ENCODE measurements at regions not wholly inside any gene's neighbourhood (a gene's known extent, or its start where the extent isn't known, plus 50 kb on each side); places are given as distances from the start of the nearest gene placed in this dataset.

DNA sequence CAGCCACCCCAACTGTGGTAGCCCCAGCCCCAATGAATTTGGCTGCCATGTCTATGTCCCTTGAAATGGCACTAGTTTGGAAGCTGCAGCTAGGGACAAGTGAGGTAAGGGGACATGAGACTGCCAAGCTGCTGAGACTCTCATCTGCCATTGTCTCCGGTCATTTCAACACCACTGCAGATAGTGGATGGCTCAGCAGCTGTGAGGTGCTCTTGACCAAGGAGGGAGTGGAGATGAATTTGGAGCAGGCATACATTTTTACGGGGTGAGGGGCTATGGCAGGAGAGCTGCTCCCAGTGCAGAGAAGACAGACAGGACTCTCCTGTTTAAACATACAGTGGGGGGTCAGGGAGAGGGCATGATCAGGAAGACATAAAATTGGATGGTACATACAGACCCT lies 315.5 kb upstream of the CAMK1G start (continued):
- TF ChIP-seq ZNF585B (tag by site-specific recombination; IDR thresholded peaks at IDR 0.05) (no peak), ZNF501 (tag by site-specific recombination; IDR thresholded peaks at IDR 0.05) (no peak), ZBTB7A (tag by site-specific recombination; IDR thresholded peaks at IDR 0.05; ENCODE audit: low read depth) (no peak), ZBTB20 (tag by site-specific recombination; IDR thresholded peaks at IDR 0.05) (no peak), TCF7L2 (IDR thresholded peaks at IDR 0.05; ENCODE audit: borderline replicate concordance, low read depth, low read length) (no peak)
- TF ChIP-seq, protein P1, sequence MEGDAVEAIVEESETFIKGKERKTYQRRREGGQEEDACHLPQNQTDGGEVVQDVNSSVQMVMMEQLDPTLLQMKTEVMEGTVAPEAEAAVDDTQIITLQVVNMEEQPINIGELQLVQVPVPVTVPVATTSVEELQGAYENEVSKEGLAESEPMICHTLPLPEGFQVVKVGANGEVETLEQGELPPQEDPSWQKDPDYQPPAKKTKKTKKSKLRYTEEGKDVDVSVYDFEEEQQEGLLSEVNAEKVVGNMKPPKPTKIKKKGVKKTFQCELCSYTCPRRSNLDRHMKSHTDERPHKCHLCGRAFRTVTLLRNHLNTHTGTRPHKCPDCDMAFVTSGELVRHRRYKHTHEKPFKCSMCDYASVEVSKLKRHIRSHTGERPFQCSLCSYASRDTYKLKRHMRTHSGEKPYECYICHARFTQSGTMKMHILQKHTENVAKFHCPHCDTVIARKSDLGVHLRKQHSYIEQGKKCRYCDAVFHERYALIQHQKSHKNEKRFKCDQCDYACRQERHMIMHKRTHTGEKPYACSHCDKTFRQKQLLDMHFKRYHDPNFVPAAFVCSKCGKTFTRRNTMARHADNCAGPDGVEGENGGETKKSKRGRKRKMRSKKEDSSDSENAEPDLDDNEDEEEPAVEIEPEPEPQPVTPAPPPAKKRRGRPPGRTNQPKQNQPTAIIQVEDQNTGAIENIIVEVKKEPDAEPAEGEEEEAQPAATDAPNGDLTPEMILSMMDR (tag by site-specific recombination; IDR thresholded peaks at IDR 0.05) = no peak

DNA sequence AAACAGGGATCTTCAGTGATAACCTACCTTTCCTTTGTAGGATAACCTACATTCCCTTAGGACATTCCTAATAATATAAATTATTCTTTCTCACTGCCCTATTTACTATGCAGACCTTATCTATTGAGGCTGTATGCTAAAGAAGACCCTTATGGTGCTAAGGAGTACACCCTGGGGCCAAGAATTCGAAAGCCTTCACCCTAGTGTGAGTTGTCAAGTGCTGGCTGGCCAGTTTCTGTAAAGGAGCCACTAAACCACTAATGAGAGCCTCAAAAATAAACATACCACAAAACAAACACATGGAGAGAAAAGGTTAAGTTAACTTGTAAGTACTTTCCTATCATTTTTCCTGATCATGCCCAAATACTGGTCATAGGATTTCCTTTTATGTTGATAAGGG lies 315.0 kb upstream of the CAMK1G start:
- Histone ChIP-seq H3K4me3 (ENCODE audit: low read depth, low read length) (no peak overlapping the region), H3K36me3 (ENCODE audit: control insufficient read depth in 2 of 2, insufficient read depth in 1 of 2, low read length in 2 of 2) (no peaks in the 10 kb centered on the region), H3K4me1 (ENCODE audit: control insufficient read depth, insufficient read depth, low read length) (no peaks in the 10 kb centered on the region), H3K27ac (ENCODE audit: extremely low read depth, low read depth, low read length) (no peak overlapping the region), H3K9me3 (ENCODE audit: control insufficient read depth, insufficient read depth, low read depth, low read length) (no peaks in the 10 kb centered on the region)
- ChIA-PET CTCF (interaction anchor here (0.9 kb wide), 1 partner anchor 20 kb away, joined by 3 read pairs; no protein-coding TSS in a partner anchor), POLR2A (no interaction called here)
- TF ChIP-seq ZNF169 (tag by site-specific recombination; IDR thresholded peaks at IDR 0.05) = no peak
- no peak for TF ChIP-seq ZIC2 (tag by site-specific recombination; IDR thresholded peaks at IDR 0.05)
- no peak for TF ChIP-seq ZNF658 (tag by site-specific recombination; IDR thresholded peaks at IDR 0.05)
- TF ChIP-seq, protein P2, sequence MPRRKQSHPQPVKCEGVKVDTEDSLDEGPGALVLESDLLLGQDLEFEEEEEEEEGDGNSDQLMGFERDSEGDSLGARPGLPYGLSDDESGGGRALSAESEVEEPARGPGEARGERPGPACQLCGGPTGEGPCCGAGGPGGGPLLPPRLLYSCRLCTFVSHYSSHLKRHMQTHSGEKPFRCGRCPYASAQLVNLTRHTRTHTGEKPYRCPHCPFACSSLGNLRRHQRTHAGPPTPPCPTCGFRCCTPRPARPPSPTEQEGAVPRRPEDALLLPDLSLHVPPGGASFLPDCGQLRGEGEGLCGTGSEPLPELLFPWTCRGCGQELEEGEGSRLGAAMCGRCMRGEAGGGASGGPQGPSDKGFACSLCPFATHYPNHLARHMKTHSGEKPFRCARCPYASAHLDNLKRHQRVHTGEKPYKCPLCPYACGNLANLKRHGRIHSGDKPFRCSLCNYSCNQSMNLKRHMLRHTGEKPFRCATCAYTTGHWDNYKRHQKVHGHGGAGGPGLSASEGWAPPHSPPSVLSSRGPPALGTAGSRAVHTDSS (tag by site-specific recombination; IDR thresholded peaks at IDR 0.05) = no peak
- TF ChIP-seq ZNF660 (tag by site-specific recombination; IDR thresholded peaks at IDR 0.05) = no peak

DNA sequence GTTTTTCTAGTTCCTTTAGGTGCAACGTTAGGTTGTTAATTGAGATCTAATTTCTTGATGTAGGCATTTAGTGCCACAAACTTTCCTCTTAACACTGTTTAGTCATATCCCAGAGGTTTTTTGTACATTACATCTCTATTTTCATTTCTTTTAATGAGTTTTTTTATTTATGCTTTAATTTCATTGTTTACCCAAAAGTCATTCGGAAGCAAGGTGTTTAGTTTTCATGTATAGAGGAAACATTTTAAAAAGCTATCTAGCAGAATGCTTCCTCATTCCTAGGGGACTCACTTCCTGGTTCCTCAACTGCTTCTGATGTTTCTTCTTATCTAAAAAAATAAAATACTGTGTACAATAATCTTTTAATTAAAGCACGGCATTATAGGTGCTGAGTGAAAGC lies 307.2 kb upstream of the CAMK1G start:
- Histone ChIP-seq H3K27ac (ENCODE audit: extremely low read depth, low read depth, low read length) (no peak overlapping the region), H3K4me1 (ENCODE audit: control insufficient read depth, insufficient read depth, low read length) (no peaks in the 10 kb centered on the region), H3K9me3 (ENCODE audit: control insufficient read depth, insufficient read depth, low read depth, low read length) (no peaks in the 10 kb centered on the region), H3K36me3 (ENCODE audit: control insufficient read depth in 2 of 2, insufficient read depth in 1 of 2, low read length in 2 of 2) (no peaks in the 10 kb centered on the region), H3K4me3 (ENCODE audit: low read depth, low read length) (no peak overlapping the region)
- CTCF ChIA-PET = interaction anchor here (0.7 to 1.6 kb wide), 2 partner anchors 28 to 271 kb away, joined by 3 to 7 read pairs; no protein-coding TSS in a partner anchor
- POLR2A ChIA-PET = no interaction called here
- TF ChIP-seq ZNF211 (tag by site-specific recombination; IDR thresholded peaks at IDR 0.05; ENCODE audit: low read depth) = no peak
- no peak for TF ChIP-seq HOXA7 (CRISPR knock-in tag; IDR thresholded peaks at IDR 0.05; ENCODE audit: borderline replicate concordance)
- TF ChIP-seq, protein P3, sequence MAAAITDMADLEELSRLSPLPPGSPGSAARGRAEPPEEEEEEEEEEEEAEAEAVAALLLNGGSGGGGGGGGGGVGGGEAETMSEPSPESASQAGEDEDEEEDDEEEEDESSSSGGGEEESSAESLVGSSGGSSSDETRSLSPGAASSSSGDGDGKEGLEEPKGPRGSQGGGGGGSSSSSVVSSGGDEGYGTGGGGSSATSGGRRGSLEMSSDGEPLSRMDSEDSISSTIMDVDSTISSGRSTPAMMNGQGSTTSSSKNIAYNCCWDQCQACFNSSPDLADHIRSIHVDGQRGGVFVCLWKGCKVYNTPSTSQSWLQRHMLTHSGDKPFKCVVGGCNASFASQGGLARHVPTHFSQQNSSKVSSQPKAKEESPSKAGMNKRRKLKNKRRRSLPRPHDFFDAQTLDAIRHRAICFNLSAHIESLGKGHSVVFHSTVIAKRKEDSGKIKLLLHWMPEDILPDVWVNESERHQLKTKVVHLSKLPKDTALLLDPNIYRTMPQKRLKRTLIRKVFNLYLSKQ (tag by site-specific recombination; IDR thresholded peaks at IDR 0.05; ENCODE audit: borderline replicate concordance) = no peak
- no peak for TF ChIP-seq ZNF549 (tag by site-specific recombination; IDR thresholded peaks at IDR 0.05)
- no peak for TF ChIP-seq ZNF221 (tag by site-specific recombination; IDR thresholded peaks at IDR 0.05; ENCODE audit: borderline replicate concordance)
- no peak for TF ChIP-seq KLF7 (tag by site-specific recombination; IDR thresholded peaks at IDR 0.05; ENCODE audit: borderline replicate concordance)
- TF ChIP-seq, protein P1 (tag by site-specific recombination; IDR thresholded peaks at IDR 0.05) = no peak
- TF ChIP-seq, protein P4, sequence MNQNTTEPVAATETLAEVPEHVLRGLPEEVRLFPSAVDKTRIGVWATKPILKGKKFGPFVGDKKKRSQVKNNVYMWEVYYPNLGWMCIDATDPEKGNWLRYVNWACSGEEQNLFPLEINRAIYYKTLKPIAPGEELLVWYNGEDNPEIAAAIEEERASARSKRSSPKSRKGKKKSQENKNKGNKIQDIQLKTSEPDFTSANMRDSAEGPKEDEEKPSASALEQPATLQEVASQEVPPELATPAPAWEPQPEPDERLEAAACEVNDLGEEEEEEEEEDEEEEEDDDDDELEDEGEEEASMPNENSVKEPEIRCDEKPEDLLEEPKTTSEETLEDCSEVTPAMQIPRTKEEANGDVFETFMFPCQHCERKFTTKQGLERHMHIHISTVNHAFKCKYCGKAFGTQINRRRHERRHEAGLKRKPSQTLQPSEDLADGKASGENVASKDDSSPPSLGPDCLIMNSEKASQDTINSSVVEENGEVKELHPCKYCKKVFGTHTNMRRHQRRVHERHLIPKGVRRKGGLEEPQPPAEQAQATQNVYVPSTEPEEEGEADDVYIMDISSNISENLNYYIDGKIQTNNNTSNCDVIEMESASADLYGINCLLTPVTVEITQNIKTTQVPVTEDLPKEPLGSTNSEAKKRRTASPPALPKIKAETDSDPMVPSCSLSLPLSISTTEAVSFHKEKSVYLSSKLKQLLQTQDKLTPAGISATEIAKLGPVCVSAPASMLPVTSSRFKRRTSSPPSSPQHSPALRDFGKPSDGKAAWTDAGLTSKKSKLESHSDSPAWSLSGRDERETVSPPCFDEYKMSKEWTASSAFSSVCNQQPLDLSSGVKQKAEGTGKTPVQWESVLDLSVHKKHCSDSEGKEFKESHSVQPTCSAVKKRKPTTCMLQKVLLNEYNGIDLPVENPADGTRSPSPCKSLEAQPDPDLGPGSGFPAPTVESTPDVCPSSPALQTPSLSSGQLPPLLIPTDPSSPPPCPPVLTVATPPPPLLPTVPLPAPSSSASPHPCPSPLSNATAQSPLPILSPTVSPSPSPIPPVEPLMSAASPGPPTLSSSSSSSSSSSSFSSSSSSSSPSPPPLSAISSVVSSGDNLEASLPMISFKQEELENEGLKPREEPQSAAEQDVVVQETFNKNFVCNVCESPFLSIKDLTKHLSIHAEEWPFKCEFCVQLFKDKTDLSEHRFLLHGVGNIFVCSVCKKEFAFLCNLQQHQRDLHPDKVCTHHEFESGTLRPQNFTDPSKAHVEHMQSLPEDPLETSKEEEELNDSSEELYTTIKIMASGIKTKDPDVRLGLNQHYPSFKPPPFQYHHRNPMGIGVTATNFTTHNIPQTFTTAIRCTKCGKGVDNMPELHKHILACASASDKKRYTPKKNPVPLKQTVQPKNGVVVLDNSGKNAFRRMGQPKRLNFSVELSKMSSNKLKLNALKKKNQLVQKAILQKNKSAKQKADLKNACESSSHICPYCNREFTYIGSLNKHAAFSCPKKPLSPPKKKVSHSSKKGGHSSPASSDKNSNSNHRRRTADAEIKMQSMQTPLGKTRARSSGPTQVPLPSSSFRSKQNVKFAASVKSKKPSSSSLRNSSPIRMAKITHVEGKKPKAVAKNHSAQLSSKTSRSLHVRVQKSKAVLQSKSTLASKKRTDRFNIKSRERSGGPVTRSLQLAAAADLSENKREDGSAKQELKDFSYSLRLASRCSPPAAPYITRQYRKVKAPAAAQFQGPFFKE (tag by site-specific recombination; IDR thresholded peaks at IDR 0.05; ENCODE audit: borderline replicate concordance) = no peak
- TF ChIP-seq ZNF585B (tag by site-specific recombination; IDR thresholded peaks at IDR 0.05) = no peak
- TF ChIP-seq ZNF24 (tag by site-specific recombination; IDR thresholded peaks at IDR 0.05) = no peak
- no peak for TF ChIP-seq ZNF335 (tag by site-specific recombination; conservative IDR thresholded peaks at IDR 0.05)
- no peak for TF ChIP-seq KLF8 (tag by site-specific recombination; IDR thresholded peaks at IDR 0.05)
